GM12878 (cell line): ENCODE measurements at regions not wholly inside any gene's neighbourhood (a gene's known extent, or its start where the extent isn't known, plus 50 kb on each side); places are given as distances from the start of the nearest gene placed in this dataset.

Experiments
- ATAC-seq: fragments of 200-7000 bp; cut with Tn5 transposase; 3 replicates; pipeline ENCODE4 v1.9.1; 2020; ENCODE audit warnings: mild to moderate bottlenecking, moderate library complexity
- BruUV-seq: library from RNA; stranded (reverse); fragments of 400-500 nt; replicated peaks from 2 replicates; lab custom pipeline; 2021; lab: Mats Ljungman, UMichigan
- CTCF ChIA-PET: fragments of 300-600 bp; sonication (Branson Sonifier 250); formaldehyde crosslinking; extraction: SDS; loops from one replicate; lab custom pipeline; 2021; ENCODE audit warnings: inconsistent platforms; lab: Yijun Ruan, JAX
- POLR2A ChIA-PET: fragments of 350-600 bp; formaldehyde crosslinking; extraction: SDS; loops from one replicate; lab custom pipeline; 2021; ENCODE audit warnings: inconsistent platforms; lab: Charles Lee
- RAD21 ChIA-PET: fragments of 300-600 bp; sonication (Branson Sonifier 250); formaldehyde crosslinking; loops from one replicate; lab custom pipeline; 2023; ENCODE audit warnings: antibody characterized with exemption; ENCODE audit not compliant: unreplicated experiment; lab: Charles Lee
- SMC1A ChIA-PET: fragments of 300-600 bp; sonication (Branson Sonifier 250); formaldehyde crosslinking; loops from one replicate; lab custom pipeline; 2023; ENCODE audit not compliant: unreplicated experiment, uncharacterized antibody; lab: Charles Lee
- DNase-seq: peaks from one replicate; pipeline ENCODE4 v3.0.0-alpha.2; 2011; ENCODE audit warnings: low read depth, low spot score
- FAIRE-seq: peaks from 3 replicates; lab custom pipeline; 2011; peaks lifted over from hg19 to GRCh38; lab: Jason Lieb, UNC
- H2AFZ ChIP-seq: 2 replicates; pipeline ENCODE4 v1.6.0; 2011; ENCODE audit warnings: low read depth, low read length, control low read depth; ENCODE audit not compliant: control insufficient read depth
- H3K27ac ChIP-seq: 2 replicates; pipeline ENCODE4 v1.5.1; 2011; ENCODE audit warnings: control low read depth; ENCODE audit not compliant: control insufficient read depth, insufficient read depth
- H3K27me3 ChIP-seq, 2 experiments: replicated peaks in 1 of 2; 2 replicates each; pipeline versions ENCODE4 v1.6.0 to v1.6.1; 2011; ENCODE audit warnings: low read length in 1 of 2; ENCODE audit not compliant: control insufficient read depth in 2 of 2, insufficient read depth in 2 of 2
- H3K36me3 ChIP-seq, 2 experiments: 2 replicates each; pipeline ENCODE4 v1.5.1; 2011; ENCODE audit warnings: low read length in 1 of 2; ENCODE audit not compliant: control insufficient read depth in 2 of 2, insufficient read depth in 2 of 2
- H3K4me1 ChIP-seq: 2 replicates; pipeline ENCODE4 v1.6.1; 2011; ENCODE audit warnings: mild to moderate bottlenecking, low read length, moderate library complexity, mixed read lengths; ENCODE audit not compliant: control insufficient read depth, insufficient read depth
- H3K4me2 ChIP-seq: 2 replicates; pipeline ENCODE4 v1.6.0; 2011; ENCODE audit warnings: control low read depth; ENCODE audit not compliant: control insufficient read depth, insufficient read depth
- H3K4me3 ChIP-seq: fragments of 200-600 bp; sonication (generic); 2 replicates; pipeline ENCODE4 v1.5.1; 2016
- H3K79me2 ChIP-seq: 2 replicates; pipeline ENCODE4 v1.6.0; 2011; ENCODE audit warnings: low read length; ENCODE audit not compliant: control insufficient read depth, insufficient read depth
- H3K9ac ChIP-seq: 2 replicates; pipeline ENCODE4 v1.8.0; 2011; ENCODE audit warnings: low read length, control low read depth, mixed read lengths; ENCODE audit not compliant: control insufficient read depth, insufficient read depth
- H3K9me3 ChIP-seq: replicated peaks from 3 replicates; pipeline ENCODE4 v1.5.1; 2011; ENCODE audit warnings: mild to moderate bottlenecking, low read length; ENCODE audit not compliant: control insufficient read depth, insufficient read depth
- H4K20me1 ChIP-seq: 2 replicates; pipeline ENCODE4 v1.6.0; 2011; ENCODE audit not compliant: control insufficient read depth, insufficient read depth
- BACH1 ChIP-seq: fragments of 450-650 bp; IDR thresholded peaks from 2 replicates; pipeline ENCODE4 v1.6.1; 2017; ENCODE audit warnings: mild to moderate bottlenecking, borderline replicate concordance
- BHLHE40 ChIP-seq, 2 experiments: fragments of 450-650 bp in 1 of 2; IDR thresholded peaks; 2 replicates each; pipeline ENCODE4 v1.6.1; 2011 to 2017; ENCODE audit warnings: low read depth in 2 of 2, borderline replicate concordance in 1 of 2, improper control_type of control experiment in 1 of 2, low read length in 1 of 2, mild to moderate bottlenecking in 1 of 2
- BMI1 ChIP-seq: fragments of 450-650 bp; IDR thresholded peaks from 2 replicates; pipeline ENCODE4 v1.6.1; 2016; ENCODE audit warnings: mild to moderate bottlenecking, moderate library complexity, borderline replicate concordance
- ESRRA ChIP-seq: IDR thresholded peaks from 2 replicates; pipeline ENCODE4 v1.6.1; 2012; ENCODE audit warnings: mild to moderate bottlenecking, low read length, improper control_type of control experiment
- GABPA ChIP-seq: IDR thresholded peaks from 2 replicates; pipeline ENCODE4 v1.6.1; 2014; ENCODE audit warnings: antibody characterized with exemption, low read depth, mild to moderate bottlenecking, inconsistent platforms
- MEF2B ChIP-seq: fragments of 450-650 bp; IDR thresholded peaks from 2 replicates; pipeline ENCODE4 v1.6.1; 2018; ENCODE audit warnings: mild to moderate bottlenecking, moderate library complexity; ENCODE audit not compliant: partially characterized antibody, poor library complexity, severe bottlenecking
- NR2C2 ChIP-seq: IDR thresholded peaks from 2 replicates; pipeline ENCODE4 v1.6.1; 2011; ENCODE audit warnings: borderline replicate concordance, low read depth; ENCODE audit not compliant: control insufficient read depth, insufficient read length
- POLR2A ChIP-seq: IDR thresholded peaks from 2 replicates; pipeline ENCODE4 v1.6.1; 2011; ENCODE audit warnings: low read depth, mild to moderate bottlenecking, low read length
- POLR2AphosphoS2 ChIP-seq: IDR thresholded peaks from 2 replicates; pipeline ENCODE4 v1.6.1; 2011; ENCODE audit warnings: low read depth, mild to moderate bottlenecking, low read length, improper control_type of control experiment, moderate library complexity
- RAD51 ChIP-seq: fragments of 450-650 bp; IDR thresholded peaks from 2 replicates; pipeline ENCODE4 v1.6.1; 2016; ENCODE audit warnings: moderate library complexity, mild to moderate bottlenecking, inconsistent platforms
- SPI1 ChIP-seq: IDR thresholded peaks from 2 replicates; pipeline ENCODE4 v1.6.1; 2011; ENCODE audit warnings: low read depth, mild to moderate bottlenecking, low read length, moderate library complexity, borderline replicate concordance; ENCODE audit not compliant: insufficient read depth
- SUPT20H ChIP-seq: IDR thresholded peaks from 2 replicates; pipeline ENCODE4 v1.6.1; 2011; ENCODE audit warnings: low read depth, mild to moderate bottlenecking, low read length, moderate library complexity, borderline replicate concordance; ENCODE audit not compliant: control insufficient read depth
- SUZ12 ChIP-seq: fragments of 200-600 bp; sonication (generic); IDR thresholded peaks from one replicate; pipeline ENCODE4 v1.6.1; 2018; ENCODE audit warnings: antibody characterized with exemption, mild to moderate bottlenecking; ENCODE audit not compliant: unreplicated experiment
- TAF1 ChIP-seq: IDR thresholded peaks from 2 replicates; pipeline ENCODE4 v1.6.1; 2011; ENCODE audit warnings: mild to moderate bottlenecking, low read depth, low read length, borderline replicate concordance
- TCF3 ChIP-seq: IDR thresholded peaks from 2 replicates; pipeline ENCODE4 v1.6.1; 2012; ENCODE audit warnings: low read depth, mild to moderate bottlenecking, low read length, borderline replicate concordance; ENCODE audit not compliant: insufficient read depth
- ZNF217 ChIP-seq: fragments of 450-650 bp; IDR thresholded peaks from 2 replicates; pipeline ENCODE4 v1.6.1; 2017; ENCODE audit warnings: antibody characterized with exemption, mild to moderate bottlenecking
- ZNF622 ChIP-seq: fragments of 450-650 bp; IDR thresholded peaks from 2 replicates; pipeline ENCODE4 v1.6.1; 2017; ENCODE audit warnings: mild to moderate bottlenecking, inconsistent platforms
- WGBS: methylation state at CpG from one replicate; pipeline ENCODE4 v1.1.6; 2016; ENCODE audit warnings: low lambda C conversion rate; ENCODE audit not compliant: insufficient replicate concordance, insufficient coverage; ENCODE audit errors: missing lambda C conversion rate; 5-methylcytosine and 5-hydroxymethylcytosine counted together
- in situ Hi-C: fragments of 300-500 bp; cut with MboI; formaldehyde crosslinking; loops from 9 replicates; pipeline ENCODE4 v1.14.3; 2018; ENCODE audit warnings: mixed read lengths
- intact Hi-C: fragments of 100-400 bp; cut with micrococcal nuclease; formaldehyde crosslinking; loops from one replicate; pipeline ENCODE4 v1.14.2; 2022; ENCODE audit not compliant: unreplicated experiment
- TF ChIP-seq, protein P1 (sequence below): fragments of 450-650 bp; IDR thresholded peaks from 2 replicates; pipeline ENCODE4 v1.6.1; 2017; ENCODE audit warnings: mild to moderate bottlenecking, moderate library complexity
- TF ChIP-seq, protein P2 (sequence below): fragments of 450-650 bp; IDR thresholded peaks from 2 replicates; pipeline ENCODE4 v1.6.1; 2017; ENCODE audit warnings: borderline replicate concordance
- TF ChIP-seq, protein P3 (sequence below): fragments of 450-650 bp; IDR thresholded peaks from 2 replicates; pipeline ENCODE4 v1.6.1; 2014; ENCODE audit warnings: mild to moderate bottlenecking

DNA sequence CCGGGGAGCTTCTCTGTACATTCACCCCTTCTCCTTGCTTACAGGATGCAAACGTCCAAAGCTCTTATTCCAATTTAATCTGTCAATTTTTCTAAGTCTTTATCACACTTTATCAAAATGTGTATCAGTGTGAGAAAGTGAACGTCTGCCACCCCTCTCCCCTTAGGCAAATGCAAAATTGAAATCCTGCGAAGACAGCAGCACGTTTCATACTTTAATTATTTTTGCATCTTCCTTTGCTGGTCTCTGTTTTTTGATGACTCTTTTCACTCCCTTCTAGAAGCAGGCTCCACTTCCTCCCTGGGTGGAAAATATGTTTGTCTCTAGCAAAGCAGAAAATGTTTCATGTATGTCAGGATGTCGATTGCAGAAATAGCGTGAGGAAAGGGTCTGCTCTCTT, 576.5 kb upstream of the BRINP1 start (continued):
- TF ChIP-seq, protein P1, sequence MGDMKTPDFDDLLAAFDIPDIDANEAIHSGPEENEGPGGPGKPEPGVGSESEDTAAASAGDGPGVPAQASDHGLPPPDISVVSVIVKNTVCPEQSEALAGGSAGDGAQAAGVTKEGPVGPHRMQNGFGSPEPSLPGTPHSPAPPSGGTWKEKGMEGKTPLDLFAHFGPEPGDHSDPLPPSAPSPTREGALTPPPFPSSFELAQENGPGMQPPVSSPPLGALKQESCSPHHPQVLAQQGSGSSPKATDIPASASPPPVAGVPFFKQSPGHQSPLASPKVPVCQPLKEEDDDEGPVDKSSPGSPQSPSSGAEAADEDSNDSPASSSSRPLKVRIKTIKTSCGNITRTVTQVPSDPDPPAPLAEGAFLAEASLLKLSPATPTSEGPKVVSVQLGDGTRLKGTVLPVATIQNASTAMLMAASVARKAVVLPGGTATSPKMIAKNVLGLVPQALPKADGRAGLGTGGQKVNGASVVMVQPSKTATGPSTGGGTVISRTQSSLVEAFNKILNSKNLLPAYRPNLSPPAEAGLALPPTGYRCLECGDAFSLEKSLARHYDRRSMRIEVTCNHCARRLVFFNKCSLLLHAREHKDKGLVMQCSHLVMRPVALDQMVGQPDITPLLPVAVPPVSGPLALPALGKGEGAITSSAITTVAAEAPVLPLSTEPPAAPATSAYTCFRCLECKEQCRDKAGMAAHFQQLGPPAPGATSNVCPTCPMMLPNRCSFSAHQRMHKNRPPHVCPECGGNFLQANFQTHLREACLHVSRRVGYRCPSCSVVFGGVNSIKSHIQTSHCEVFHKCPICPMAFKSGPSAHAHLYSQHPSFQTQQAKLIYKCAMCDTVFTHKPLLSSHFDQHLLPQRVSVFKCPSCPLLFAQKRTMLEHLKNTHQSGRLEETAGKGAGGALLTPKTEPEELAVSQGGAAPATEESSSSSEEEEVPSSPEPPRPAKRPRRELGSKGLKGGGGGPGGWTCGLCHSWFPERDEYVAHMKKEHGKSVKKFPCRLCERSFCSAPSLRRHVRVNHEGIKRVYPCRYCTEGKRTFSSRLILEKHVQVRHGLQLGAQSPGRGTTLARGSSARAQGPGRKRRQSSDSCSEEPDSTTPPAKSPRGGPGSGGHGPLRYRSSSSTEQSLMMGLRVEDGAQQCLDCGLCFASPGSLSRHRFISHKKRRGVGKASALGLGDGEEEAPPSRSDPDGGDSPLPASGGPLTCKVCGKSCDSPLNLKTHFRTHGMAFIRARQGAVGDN: no peak
- TF ChIP-seq RAD51 (no peak), SUZ12 (no peak), TAF1 (no peak), POLR2A (no peak), BACH1 (no peak), GABPA (no peak)

DNA sequence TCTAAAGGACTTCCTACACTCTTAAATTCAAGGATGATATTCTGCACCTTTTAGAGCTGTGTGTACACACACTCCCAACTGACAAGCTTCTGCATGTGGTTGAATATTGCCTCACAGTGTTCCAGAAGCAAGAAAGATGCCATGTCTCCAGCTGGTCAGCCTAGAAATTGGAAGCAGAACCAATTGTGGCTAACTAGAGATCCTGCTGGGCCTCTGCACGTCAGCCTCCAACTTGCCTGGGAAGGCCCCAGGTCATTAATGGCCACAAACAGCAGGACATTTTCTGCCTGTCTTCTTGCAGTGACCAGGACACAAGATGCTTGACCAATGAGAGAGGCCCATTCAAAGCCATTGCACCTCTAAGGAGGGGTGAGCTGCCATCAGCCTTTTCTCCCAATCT, 571.9 kb upstream of the BRINP1 start:
- Histone ChIP-seq H3K36me3 (no peaks in the 10 kb centered on the region), H3K4me2 (no peak overlapping the region), H3K9me3 (no peaks in the 10 kb centered on the region), H3K4me3 (no peak overlapping the region), H3K9ac (no peak overlapping the region), H3K27ac (no peak overlapping the region), H3K27me3 (no peaks in the 10 kb centered on the region), H3K4me1 (no peaks in the 10 kb centered on the region), H4K20me1 (no peaks in the 10 kb centered on the region), H3K79me2 (no peaks in the 10 kb centered on the region), H2AFZ (no peak overlapping the region)
- ChIA-PET SMC1A (no interaction called here), CTCF (no interaction called here), POLR2A (no interaction called here), RAD21 (no interaction called here)
- intact Hi-C loops: no loop called here
- FAIRE-seq (no peak), DNase-seq (no peak), ATAC-seq (no peak)
- 0% methylated on average over 1 of the region's 1 CpG for WGBS
- in situ Hi-C loops: no loop called here
- no TSS peak for BruUV-seq
- no peak for TF ChIP-seq ESRRA
- no peak for TF ChIP-seq ZNF622
- TF ChIP-seq ZNF217: no peak
- TF ChIP-seq NR2C2: no peak
- TF ChIP-seq BHLHE40 (IDR thresholded peaks at IDR 0.05; ENCODE audit: borderline replicate concordance in 1 of 2, low read depth in 2 of 2, low read length in 1 of 2): no peak
- TF ChIP-seq, protein P2, sequence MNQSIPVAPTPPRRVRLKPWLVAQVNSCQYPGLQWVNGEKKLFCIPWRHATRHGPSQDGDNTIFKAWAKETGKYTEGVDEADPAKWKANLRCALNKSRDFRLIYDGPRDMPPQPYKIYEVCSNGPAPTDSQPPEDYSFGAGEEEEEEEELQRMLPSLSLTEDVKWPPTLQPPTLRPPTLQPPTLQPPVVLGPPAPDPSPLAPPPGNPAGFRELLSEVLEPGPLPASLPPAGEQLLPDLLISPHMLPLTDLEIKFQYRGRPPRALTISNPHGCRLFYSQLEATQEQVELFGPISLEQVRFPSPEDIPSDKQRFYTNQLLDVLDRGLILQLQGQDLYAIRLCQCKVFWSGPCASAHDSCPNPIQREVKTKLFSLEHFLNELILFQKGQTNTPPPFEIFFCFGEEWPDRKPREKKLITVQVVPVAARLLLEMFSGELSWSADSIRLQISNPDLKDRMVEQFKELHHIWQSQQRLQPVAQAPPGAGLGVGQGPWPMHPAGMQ: no peak
- TF ChIP-seq SUPT20H: no peak
- TF ChIP-seq SPI1: no peak
- TF ChIP-seq MEF2B: no peak
- TF ChIP-seq, protein P3, sequence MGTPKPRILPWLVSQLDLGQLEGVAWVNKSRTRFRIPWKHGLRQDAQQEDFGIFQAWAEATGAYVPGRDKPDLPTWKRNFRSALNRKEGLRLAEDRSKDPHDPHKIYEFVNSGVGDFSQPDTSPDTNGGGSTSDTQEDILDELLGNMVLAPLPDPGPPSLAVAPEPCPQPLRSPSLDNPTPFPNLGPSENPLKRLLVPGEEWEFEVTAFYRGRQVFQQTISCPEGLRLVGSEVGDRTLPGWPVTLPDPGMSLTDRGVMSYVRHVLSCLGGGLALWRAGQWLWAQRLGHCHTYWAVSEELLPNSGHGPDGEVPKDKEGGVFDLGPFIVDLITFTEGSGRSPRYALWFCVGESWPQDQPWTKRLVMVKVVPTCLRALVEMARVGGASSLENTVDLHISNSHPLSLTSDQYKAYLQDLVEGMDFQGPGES: no peak
- TF ChIP-seq BMI1: no peak
- no peak for TF ChIP-seq POLR2AphosphoS2
- TF ChIP-seq TCF3: no peak
